ENCODE measurements at regions not wholly inside any gene's neighbourhood (a gene's known extent, or its start where the extent isn't known, plus 50 kb on each side); places are given as distances from the start of the nearest gene placed in this dataset.

DNA sequence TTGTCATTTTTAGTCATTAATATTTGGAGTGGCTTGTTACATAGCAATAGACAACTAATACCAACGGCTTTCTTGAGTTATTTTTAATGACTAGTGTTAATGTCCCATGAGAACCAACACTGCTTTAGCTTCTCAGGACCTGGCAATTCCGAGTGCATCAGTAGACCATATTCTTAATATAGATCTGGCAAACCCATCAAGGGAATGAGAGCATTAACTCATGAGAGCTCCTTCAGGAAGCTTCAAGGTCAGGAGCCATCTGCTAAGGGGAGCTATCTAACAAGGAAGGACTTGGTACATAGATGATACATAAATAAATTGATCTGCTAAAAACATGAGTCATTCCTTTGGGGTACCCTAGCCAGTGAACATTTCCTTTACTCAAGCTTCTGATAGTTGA, 122.6 kb upstream of the EPHA3 start:
- TF ChIP-seq POLR2A (IDR thresholded peaks at IDR 0.05): no peak
- TF ChIP-seq, protein P1, sequence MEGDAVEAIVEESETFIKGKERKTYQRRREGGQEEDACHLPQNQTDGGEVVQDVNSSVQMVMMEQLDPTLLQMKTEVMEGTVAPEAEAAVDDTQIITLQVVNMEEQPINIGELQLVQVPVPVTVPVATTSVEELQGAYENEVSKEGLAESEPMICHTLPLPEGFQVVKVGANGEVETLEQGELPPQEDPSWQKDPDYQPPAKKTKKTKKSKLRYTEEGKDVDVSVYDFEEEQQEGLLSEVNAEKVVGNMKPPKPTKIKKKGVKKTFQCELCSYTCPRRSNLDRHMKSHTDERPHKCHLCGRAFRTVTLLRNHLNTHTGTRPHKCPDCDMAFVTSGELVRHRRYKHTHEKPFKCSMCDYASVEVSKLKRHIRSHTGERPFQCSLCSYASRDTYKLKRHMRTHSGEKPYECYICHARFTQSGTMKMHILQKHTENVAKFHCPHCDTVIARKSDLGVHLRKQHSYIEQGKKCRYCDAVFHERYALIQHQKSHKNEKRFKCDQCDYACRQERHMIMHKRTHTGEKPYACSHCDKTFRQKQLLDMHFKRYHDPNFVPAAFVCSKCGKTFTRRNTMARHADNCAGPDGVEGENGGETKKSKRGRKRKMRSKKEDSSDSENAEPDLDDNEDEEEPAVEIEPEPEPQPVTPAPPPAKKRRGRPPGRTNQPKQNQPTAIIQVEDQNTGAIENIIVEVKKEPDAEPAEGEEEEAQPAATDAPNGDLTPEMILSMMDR (IDR thresholded peaks at IDR 0.05 in 4 of 5, conservative IDR thresholded peaks at IDR 0.05 in 1 of 5): no peak

DNA sequence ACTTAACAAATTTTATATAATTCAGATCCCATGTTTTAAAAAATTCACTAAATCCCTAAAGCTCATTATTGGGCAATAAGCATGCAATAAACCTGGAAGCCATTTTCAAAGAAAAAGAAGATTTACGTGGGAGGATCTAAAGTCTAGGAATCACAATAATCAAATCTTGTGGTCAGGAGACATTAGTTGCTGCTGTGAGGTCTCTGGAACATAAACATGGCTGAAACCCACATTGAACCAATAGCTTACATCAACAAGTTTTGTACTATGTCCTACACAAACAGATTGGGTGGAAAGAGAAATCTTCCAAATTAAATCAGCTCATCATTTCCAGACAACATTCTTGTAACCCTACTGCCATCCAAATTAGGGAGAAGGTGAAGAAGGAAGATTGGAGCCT, 121.9 kb upstream of the EPHA3 start:
- Histone ChIP-seq H3K27ac (no peak overlapping the region), H3K9me3 (no peaks in the 10 kb centered on the region), H3K27me3 (no peaks in the 10 kb centered on the region), H3K36me3 (no peaks in the 10 kb centered on the region), H3K4me3 (no peak overlapping the region), H3K4me1 (no peaks in the 10 kb centered on the region)
- TF ChIP-seq POLR2A (IDR thresholded peaks at IDR 0.05): no peak
- TF ChIP-seq, protein P1 (IDR thresholded peaks at IDR 0.05 in 4 of 5, conservative IDR thresholded peaks at IDR 0.05 in 1 of 5): no peak
- intact Hi-C loops (cut with DNase I; ENCODE audit: low total_unique reads): no loop called here
- in situ Hi-C loops (cut with MboI; ENCODE audit: low sequenced_read_pairs in 4 of 4): no loop called here
- DNase-seq (no peak), ATAC-seq (no peak)

More for the DNA sequence above, 122.6 kb upstream of the EPHA3 start:
- ATAC-seq (no peak), DNase-seq (no peak)
- H3K4me1 ChIP-seq: no peaks in the 10 kb centered on the region
- no peaks in the 10 kb centered on the region for H3K36me3 ChIP-seq
- H3K27ac ChIP-seq: no peak overlapping the region
- H3K4me3 ChIP-seq: no peak overlapping the region
- intact Hi-C loops (cut with DNase I; ENCODE audit: low total_unique reads) (no loop called here), in situ Hi-C loops (cut with MboI; ENCODE audit: low sequenced_read_pairs in 4 of 4) (no loop called here)
- no peaks in the 10 kb centered on the region for H3K27me3 ChIP-seq
- H3K9me3 ChIP-seq: no peaks in the 10 kb centered on the region

- in situ Hi-C loops (cut with MboI; ENCODE audit: low sequenced_read_pairs in 4 of 4) (no loop called here), intact Hi-C loops (cut with DNase I; ENCODE audit: low total_unique reads) (no loop called here)
- no peak for ATAC-seq
- Histone ChIP-seq H3K9me3 (no peaks in the 10 kb centered on the region), H3K4me3 (no peak overlapping the region), H3K27me3 (no peaks in the 10 kb centered on the region), H3K27ac (no peak overlapping the region), H3K36me3 (no peaks in the 10 kb centered on the region), H3K4me1 (no peaks in the 10 kb centered on the region)
- TF ChIP-seq, protein P1 (IDR thresholded peaks at IDR 0.05 in 4 of 5, conservative IDR thresholded peaks at IDR 0.05 in 1 of 5): no peak
- no peak for TF ChIP-seq POLR2A (IDR thresholded peaks at IDR 0.05)
- DNase-seq: no peak
These were observed 120.6 kb upstream of the EPHA3 start for GRCh38 chr3:88986834-88987233.

GRCh38 chr3:88987776-88988175, 119.6 kb upstream of the EPHA3 start:
- DNase-seq (no peak), ATAC-seq (no peak)
- no peaks in the 10 kb centered on the region for H3K36me3 ChIP-seq
- H3K27ac ChIP-seq: no peak overlapping the region
- no peaks in the 10 kb centered on the region for H3K9me3 ChIP-seq
- intact Hi-C loops (cut with DNase I; ENCODE audit: low total_unique reads): no loop called here
- H3K27me3 ChIP-seq: no peaks in the 10 kb centered on the region
- no peak for TF ChIP-seq POLR2A (IDR thresholded peaks at IDR 0.05)
- TF ChIP-seq, protein P1 (IDR thresholded peaks at IDR 0.05 in 4 of 5, conservative IDR thresholded peaks at IDR 0.05 in 1 of 5): no peak
- no peak overlapping the region for H3K4me3 ChIP-seq
- no peaks in the 10 kb centered on the region for H3K4me1 ChIP-seq
- in situ Hi-C loops (cut with MboI; ENCODE audit: low sequenced_read_pairs in 4 of 4): no loop called here

- Histone ChIP-seq H3K4me1 (no peaks in the 10 kb centered on the region), H3K4me3 (no peak overlapping the region), H3K9me3 (no peaks in the 10 kb centered on the region), H3K27ac (no peak overlapping the region), H3K36me3 (no peaks in the 10 kb centered on the region), H3K27me3 (no peaks in the 10 kb centered on the region)
- in situ Hi-C loops (cut with MboI; ENCODE audit: low sequenced_read_pairs in 4 of 4): no loop called here
- DNase-seq (no peak), ATAC-seq (no peak)
- intact Hi-C loops (cut with DNase I; ENCODE audit: low total_unique reads): no loop called here
- TF ChIP-seq, protein P1 (IDR thresholded peaks at IDR 0.05 in 4 of 5, conservative IDR thresholded peaks at IDR 0.05 in 1 of 5): no peak
- TF ChIP-seq POLR2A (IDR thresholded peaks at IDR 0.05): no peak
These were observed 118.5 kb upstream of the EPHA3 start for GRCh38 chr3:88988906-88989305.
